Prostate gland (tissue), 2 donors: ENCODE measurements at regions not wholly inside any gene's neighbourhood (a gene's known extent, or its start where the extent isn't known, plus 50 kb on each side); places are given as distances from the start of the nearest gene placed in this dataset.

Source experiments
- POLR2A ChIP-seq: fragments of 450-650 bp; IDR thresholded peaks from one replicate; pipeline ENCODE4 v1.6.1; 2016; ENCODE audit warnings: antibody characterized with exemption, mild to moderate bottlenecking
- TF ChIP-seq, protein P1 (sequence below), 4 experiments: fragments of 200-600 bp in 2 of 4; fragments of 450-650 bp in 2 of 4; sonication (generic) in 2 of 4; IDR thresholded peaks; 1 replicate in 3 of 4; 2 replicates in 1 of 4; pipeline ENCODE4 v1.5.1; 2016 to 2019; ENCODE audit warnings: antibody characterized with exemption in 4 of 4, mild to moderate bottlenecking in 2 of 4, moderate library complexity in 2 of 4

GRCh38 chr1:2961081-2961480, 60.2 kb upstream of the ACTRT2 start:
- TF ChIP-seq, protein P1, sequence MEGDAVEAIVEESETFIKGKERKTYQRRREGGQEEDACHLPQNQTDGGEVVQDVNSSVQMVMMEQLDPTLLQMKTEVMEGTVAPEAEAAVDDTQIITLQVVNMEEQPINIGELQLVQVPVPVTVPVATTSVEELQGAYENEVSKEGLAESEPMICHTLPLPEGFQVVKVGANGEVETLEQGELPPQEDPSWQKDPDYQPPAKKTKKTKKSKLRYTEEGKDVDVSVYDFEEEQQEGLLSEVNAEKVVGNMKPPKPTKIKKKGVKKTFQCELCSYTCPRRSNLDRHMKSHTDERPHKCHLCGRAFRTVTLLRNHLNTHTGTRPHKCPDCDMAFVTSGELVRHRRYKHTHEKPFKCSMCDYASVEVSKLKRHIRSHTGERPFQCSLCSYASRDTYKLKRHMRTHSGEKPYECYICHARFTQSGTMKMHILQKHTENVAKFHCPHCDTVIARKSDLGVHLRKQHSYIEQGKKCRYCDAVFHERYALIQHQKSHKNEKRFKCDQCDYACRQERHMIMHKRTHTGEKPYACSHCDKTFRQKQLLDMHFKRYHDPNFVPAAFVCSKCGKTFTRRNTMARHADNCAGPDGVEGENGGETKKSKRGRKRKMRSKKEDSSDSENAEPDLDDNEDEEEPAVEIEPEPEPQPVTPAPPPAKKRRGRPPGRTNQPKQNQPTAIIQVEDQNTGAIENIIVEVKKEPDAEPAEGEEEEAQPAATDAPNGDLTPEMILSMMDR (IDR thresholded peaks at IDR 0.05), result no peak
- TF ChIP-seq POLR2A, result no peak
